ENCODE measurements at regions not wholly inside any gene's neighbourhood (a gene's known extent, or its start where the extent isn't known, plus 50 kb on each side); places are given as distances from the start of the nearest gene placed in this dataset.

DNA sequence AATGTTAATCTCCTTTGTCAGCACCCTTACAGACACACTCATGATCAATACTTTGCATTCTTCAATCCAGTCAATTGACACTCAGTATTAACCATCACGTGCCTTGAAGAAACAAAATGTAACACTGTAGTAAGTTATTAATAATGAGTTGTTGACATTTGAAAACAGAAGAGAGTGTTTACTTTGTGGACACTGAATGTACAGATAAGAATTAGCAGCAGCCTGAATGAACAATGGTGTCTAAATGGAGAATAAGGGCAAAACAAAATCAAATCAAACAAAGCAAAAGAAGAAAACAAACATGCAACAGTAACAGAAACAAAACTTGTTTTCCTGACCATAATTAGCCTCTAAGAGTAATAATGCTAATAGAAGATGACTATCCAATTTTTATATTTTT is 1191.1 kb upstream of the MIR17HG start:
- TF ChIP-seq, protein P1, sequence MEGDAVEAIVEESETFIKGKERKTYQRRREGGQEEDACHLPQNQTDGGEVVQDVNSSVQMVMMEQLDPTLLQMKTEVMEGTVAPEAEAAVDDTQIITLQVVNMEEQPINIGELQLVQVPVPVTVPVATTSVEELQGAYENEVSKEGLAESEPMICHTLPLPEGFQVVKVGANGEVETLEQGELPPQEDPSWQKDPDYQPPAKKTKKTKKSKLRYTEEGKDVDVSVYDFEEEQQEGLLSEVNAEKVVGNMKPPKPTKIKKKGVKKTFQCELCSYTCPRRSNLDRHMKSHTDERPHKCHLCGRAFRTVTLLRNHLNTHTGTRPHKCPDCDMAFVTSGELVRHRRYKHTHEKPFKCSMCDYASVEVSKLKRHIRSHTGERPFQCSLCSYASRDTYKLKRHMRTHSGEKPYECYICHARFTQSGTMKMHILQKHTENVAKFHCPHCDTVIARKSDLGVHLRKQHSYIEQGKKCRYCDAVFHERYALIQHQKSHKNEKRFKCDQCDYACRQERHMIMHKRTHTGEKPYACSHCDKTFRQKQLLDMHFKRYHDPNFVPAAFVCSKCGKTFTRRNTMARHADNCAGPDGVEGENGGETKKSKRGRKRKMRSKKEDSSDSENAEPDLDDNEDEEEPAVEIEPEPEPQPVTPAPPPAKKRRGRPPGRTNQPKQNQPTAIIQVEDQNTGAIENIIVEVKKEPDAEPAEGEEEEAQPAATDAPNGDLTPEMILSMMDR (IDR thresholded peaks at IDR 0.05; ENCODE audit: insufficient read depth, low read length, poor library complexity, severe bottlenecking): no peak
- TF ChIP-seq EZH2phosphoT487 (conservative IDR thresholded peaks at IDR 0.05; ENCODE audit: low read length): no peak
